K562 (cell line): ENCODE measurements at regions not wholly inside any gene's neighbourhood (a gene's known extent, or its start where the extent isn't known, plus 50 kb on each side); places are given as distances from the start of the nearest gene placed in this dataset.

Source experiments
- ATAC-seq: fragments of 200-7000 bp; cut with Tn5 transposase; 3 replicates; pipeline ENCODE4 v1.9.1; 2020; ENCODE audit warnings: moderate library complexity
- BruUV-seq: library from RNA; stranded (reverse); fragments of 400-500 nt; replicated peaks from 2 replicates; lab custom pipeline; 2021; lab: Mats Ljungman, UMichigan
- CTCF ChIA-PET: fragments of 300-600 bp; formaldehyde crosslinking; extraction: SDS; loops from one replicate; lab custom pipeline; 2021; ENCODE audit warnings: low intra/inter-chr PET ratio; lab: Yijun Ruan, JAX
- POLR2A ChIA-PET: fragments of 300-600, 350-650 bp; sonication (Branson Sonifier 250); formaldehyde crosslinking; extraction: SDS; loops from one replicate; lab custom pipeline; 2021; ENCODE audit warnings: antibody characterized with exemption, inconsistent platforms; lab: Yijun Ruan, JAX
- DNase-seq, 4 experiments: peaks; one replicate each; pipeline versions ENCODE4 v3.0.0 to v3.0.0-alpha.2; 2011 to 2018; ENCODE audit warnings: low spot score in 3 of 4, mixed read lengths in 3 of 4; ENCODE audit errors: extremely low read depth in 1 of 4
- FAIRE-seq: peaks from 2 replicates; lab custom pipeline; 2011; peaks lifted over from hg19 to GRCh38; lab: Jason Lieb, UNC
- H2AFZ ChIP-seq: 2 replicates; pipeline ENCODE4 v1.6.0; 2011; ENCODE audit warnings: low read depth, low read length, control low read depth, inconsistent platforms
- H3K27ac ChIP-seq: fragments of 200-600 bp; 3 replicates; pipeline ENCODE4 v1.8.0; 2011; ENCODE audit warnings: low read depth, mild to moderate bottlenecking, control low read depth, inconsistent platforms, low read length, moderate library complexity, mixed read lengths; ENCODE audit errors: extremely low read depth
- H3K27me3 ChIP-seq, 2 experiments: fragments of 300-600 bp in 1 of 2; 2 replicates in 1 of 2; 3 replicates in 1 of 2; pipeline versions ENCODE4 v1.6.0 to v1.8.0; 2011; ENCODE audit warnings: inconsistent platforms in 2 of 2, low read length in 2 of 2, mild to moderate bottlenecking in 1 of 2, mixed read lengths in 1 of 2, moderate library complexity in 1 of 2; ENCODE audit not compliant: control insufficient read depth in 2 of 2, insufficient read depth in 2 of 2
- H3K36me3 ChIP-seq: fragments of 300-600 bp; 3 replicates; pipeline ENCODE4 v1.8.0; 2011; ENCODE audit warnings: mild to moderate bottlenecking, low read length, inconsistent platforms; ENCODE audit not compliant: control insufficient read depth, insufficient read depth
- H3K4me1 ChIP-seq, 2 experiments: fragments of 200-600 bp in 1 of 2; replicated peaks in 1 of 2; 2 replicates in 1 of 2; 3 replicates in 1 of 2; pipeline versions ENCODE4 v1.5.1 to v1.8.0; 2011; ENCODE audit warnings: inconsistent platforms in 2 of 2, low read length in 2 of 2, mild to moderate bottlenecking in 1 of 2, mixed read lengths in 1 of 2, moderate library complexity in 1 of 2; ENCODE audit not compliant: control insufficient read depth in 2 of 2, insufficient read depth in 2 of 2
- H3K4me2 ChIP-seq: 2 replicates; pipeline ENCODE4 v1.6.1; 2011; ENCODE audit warnings: low read length, control low read depth, inconsistent platforms, mixed read lengths; ENCODE audit not compliant: insufficient read depth
- H3K4me3 ChIP-seq: fragments of 200-600 bp; sonication (generic), shearing (Covaris generic); 2 replicates; pipeline ENCODE4 v1.5.1; 2016; ENCODE audit warnings: control low read depth, inconsistent platforms
- H3K79me2 ChIP-seq: fragments of 200-600 bp; 3 replicates; pipeline ENCODE4 v1.8.0; 2011; ENCODE audit warnings: low read length, inconsistent platforms; ENCODE audit not compliant: control insufficient read depth, insufficient read depth
- H3K9ac ChIP-seq, 2 experiments: 2 replicates each; pipeline versions ENCODE4 v1.6.0 to v1.6.1; 2011; ENCODE audit warnings: low read depth in 2 of 2, low read length in 2 of 2, control low read depth in 1 of 2, inconsistent platforms in 1 of 2, mild to moderate bottlenecking in 1 of 2, mixed read lengths in 1 of 2; ENCODE audit not compliant: insufficient read depth in 1 of 2
- H3K9me1 ChIP-seq: one replicate; pipeline ENCODE4 v1.6.0; 2011; ENCODE audit warnings: inconsistent platforms, mild to moderate bottlenecking, low read length, moderate library complexity; ENCODE audit not compliant: control insufficient read depth, insufficient read depth
- H3K9me3 ChIP-seq: replicated peaks from 2 replicates; pipeline ENCODE4 v1.5.1; 2011; ENCODE audit warnings: low read depth, low read length, inconsistent platforms; ENCODE audit not compliant: control insufficient read depth, insufficient read depth
- H4K20me1 ChIP-seq: replicated peaks from 2 replicates; pipeline ENCODE4 v1.6.1; 2011; ENCODE audit warnings: low read length, inconsistent platforms, mixed read lengths; ENCODE audit not compliant: control insufficient read depth, insufficient read depth
- BRCA1 ChIP-seq, 2 experiments: fragments of 450-650 bp in 1 of 2; sonication (generic) in 1 of 2; formaldehyde crosslinking in 1 of 2; IDR thresholded peaks; 2 replicates each; pipeline versions ENCODE4 v1.5.0 to v1.6.1; 2017 to 2020; ENCODE audit warnings: mild to moderate bottlenecking in 1 of 2, missing genetic modification reagents in 1 of 2
- FOXJ2 ChIP-seq: fragments of 200-800 bp; sonication (Bioruptor generic); IDR thresholded peaks from 2 replicates; pipeline ENCODE4 v1.6.1; 2016; ENCODE audit warnings: missing genetic modification characterization, missing compliant biosample characterization
- HDAC2 ChIP-seq: fragments of 450-650 bp; IDR thresholded peaks from 2 replicates; pipeline ENCODE4 v1.6.1; 2016; ENCODE audit warnings: mild to moderate bottlenecking
- KLF13 ChIP-seq: fragments of 450-650 bp; IDR thresholded peaks from 2 replicates; pipeline ENCODE4 v1.6.1; 2016; ENCODE audit warnings: missing genetic modification characterization, low read depth, mild to moderate bottlenecking, missing compliant biosample characterization, moderate library complexity, borderline replicate concordance
- ZBTB49 ChIP-seq: sonication (generic); formaldehyde crosslinking; IDR thresholded peaks from 2 replicates; pipeline ENCODE4 v1.8.0; 2022; ENCODE audit warnings: missing genetic modification reagents, mild to moderate bottlenecking, borderline replicate concordance
- WGBS: fragments of 100-300 bp; shearing (Covaris generic); methylation state at CpG from one replicate; pipeline ENCODE4 v1.1.6; 2016; ENCODE audit warnings: low coverage, mixed read lengths; ENCODE audit not compliant: insufficient coverage; ENCODE audit errors: missing lambda C conversion rate; 5-methylcytosine and 5-hydroxymethylcytosine counted together
- in situ Hi-C: fragments of 300-500 bp; cut with MboI; formaldehyde crosslinking; loops from 4 replicates; pipeline ENCODE4 v1.15.0; 2018; ENCODE audit warnings: inconsistent platforms, mixed read lengths
- intact Hi-C: fragments of 100-400 bp; cut with micrococcal nuclease; formaldehyde crosslinking; loops from 2 replicates; pipeline ENCODE4 v1.14.2; 2022

GRCh38 chr6:23562554-23562953 lies 563.5 kb upstream of the NRSN1 start:
- no peak overlapping the region for H3K27ac ChIP-seq
- 0% methylated on average over 3 of the region's 3 CpGs for WGBS
- no peaks in the 10 kb centered on the region for H3K27me3 ChIP-seq
- H3K4me1 ChIP-seq: no peaks in the 10 kb centered on the region
- no peak for ATAC-seq
- H3K4me2 ChIP-seq: no peak overlapping the region
- no peak overlapping the region for H2AFZ ChIP-seq
- H3K79me2 ChIP-seq: no peaks in the 10 kb centered on the region
- no peak overlapping the region for H3K9ac ChIP-seq
- FAIRE-seq: no peak
- no peak overlapping the region for H3K4me3 ChIP-seq
- no peak for TF ChIP-seq FOXJ2 (tag)
- no TSS peak for BruUV-seq
- no peaks in the 10 kb centered on the region; the same call in 1 of the 2 replicates for H3K9me3 ChIP-seq
- H3K36me3 ChIP-seq: no peaks in the 10 kb centered on the region
- intact Hi-C loops: no loop called here
- POLR2A ChIA-PET: interaction anchor here (0.6 kb wide), 1 partner anchor 760 kb away, joined by 3 read pairs; no protein-coding TSS in a partner anchor
- no peak for DNase-seq
- no peaks in the 10 kb centered on the region for H3K9me1 ChIP-seq
- CTCF ChIA-PET: no interaction called here
- in situ Hi-C loops: no loop called here
- H4K20me1 ChIP-seq: no peaks in the 10 kb centered on the region

GRCh38 chr6:23563323-23563722 lies 562.7 kb upstream of the NRSN1 start:
- H3K4me1 ChIP-seq: no peaks in the 10 kb centered on the region
- in situ Hi-C loops: no loop called here
- no TSS peak for BruUV-seq
- H3K4me3 ChIP-seq: no peak overlapping the region
- H3K9me1 ChIP-seq: no peaks in the 10 kb centered on the region
- no peak overlapping the region for H3K27ac ChIP-seq
- H3K36me3 ChIP-seq: no peaks in the 10 kb centered on the region
- no peaks in the 10 kb centered on the region; the same call in 1 of the 2 replicates for H3K9me3 ChIP-seq
- ATAC-seq: no peak
- H3K79me2 ChIP-seq: no peaks in the 10 kb centered on the region
- no peaks in the 10 kb centered on the region for H3K27me3 ChIP-seq
- intact Hi-C loops: no loop called here
- no peak overlapping the region for H2AFZ ChIP-seq
- H3K9ac ChIP-seq: no peak overlapping the region
- CTCF ChIA-PET: no interaction called here
- no peak for FAIRE-seq
- H4K20me1 ChIP-seq: no peaks in the 10 kb centered on the region
- 0% methylated on average over 3 of the region's 3 CpGs for WGBS
- TF ChIP-seq KLF13 (no peak), BRCA1 (IDR thresholded peaks at IDR 0.05) (no peak), BRCA1 (CRISPR knock-in tag; IDR thresholded peaks at IDR 0.05) (no peak), ZBTB49 (CRISPR knock-in tag) (no peak), HDAC2 (no peak)
- TF ChIP-seq, all 486 proteins: peak for 0
- POLR2A ChIA-PET: no interaction called here
- H3K4me2 ChIP-seq: no peak overlapping the region
- no peak for DNase-seq
